IMR-90 (cell line): ENCODE measurements at regions not wholly inside any gene's neighbourhood (a gene's known extent, or its start where the extent isn't known, plus 50 kb on each side); places are given as distances from the start of the nearest gene placed in this dataset.
A peak's percentile ranks its signal among the peaks of the same experiment; 100 is the strongest.

Experiments used
- ATAC-seq: fragments of 200-7000 bp; cut with Tn5 transposase; 2 replicates; pipeline ENCODE4 v1.9.1; 2020; ENCODE audit warnings: low read depth, mild to moderate bottlenecking, moderate library complexity
- BruUV-seq: library from RNA; stranded (reverse); fragments of 400-500 nt; replicated peaks from 2 replicates; lab custom pipeline; 2021; lab: Mats Ljungman, UMichigan
- CTCF ChIA-PET: fragments of 300-600 bp; formaldehyde crosslinking; extraction: SDS; loops from one replicate; lab custom pipeline; 2021; ENCODE audit warnings: antibody characterized with exemption; lab: Yijun Ruan, JAX
- POLR2A ChIA-PET: fragments of 300-600 bp; sonication (Branson Sonifier 250); formaldehyde crosslinking; loops from one replicate; lab custom pipeline; 2022; ENCODE audit warnings: antibody characterized with exemption; ENCODE audit not compliant: unreplicated experiment; lab: Charles Lee
- DNase-seq: peaks from one replicate; pipeline ENCODE4 v3.0.0; 2013
- H2AFZ ChIP-seq: replicated peaks from 2 replicates; pipeline ENCODE3; 2013; ENCODE audit warnings: low read length, mild to moderate bottlenecking; ENCODE audit not compliant: poor library complexity
- H2AK5ac ChIP-seq: 2 replicates; pipeline ENCODE4 v1.6.1; 2013; ENCODE audit warnings: low read depth, low read length, inconsistent platforms
- H2AK9ac ChIP-seq: replicated peaks from 2 replicates; pipeline ENCODE3; 2013; ENCODE audit warnings: mild to moderate bottlenecking, low read depth, low read length, moderate library complexity; ENCODE audit not compliant: poor library complexity
- H2BK120ac ChIP-seq: 2 replicates; pipeline ENCODE4 v1.6.1; 2013; ENCODE audit warnings: low read depth, low read length, inconsistent platforms
- H2BK15ac ChIP-seq: 3 replicates; pipeline ENCODE4 v1.6.1; 2013; ENCODE audit warnings: low read depth, low read length, inconsistent platforms
- H2BK20ac ChIP-seq: 2 replicates; pipeline ENCODE4 v1.6.1; 2013; ENCODE audit warnings: low read depth, mild to moderate bottlenecking, inconsistent platforms, low read length, moderate library complexity
- H2BK5ac ChIP-seq: 2 replicates; pipeline ENCODE4 v1.6.1; 2013; ENCODE audit warnings: mild to moderate bottlenecking, low read depth, low read length, inconsistent platforms; ENCODE audit not compliant: poor library complexity, severe bottlenecking
- H3K14ac ChIP-seq: replicated peaks from 2 replicates; pipeline ENCODE4 v1.6.1; 2013; ENCODE audit warnings: low read depth, low read length, inconsistent platforms
- H3K18ac ChIP-seq: 2 replicates; pipeline ENCODE4 v1.6.1; 2013; ENCODE audit warnings: low read depth, low read length, control low read depth
- H3K23ac ChIP-seq: 2 replicates; pipeline ENCODE4 v1.6.1; 2013; ENCODE audit warnings: low read depth, low read length, inconsistent platforms
- H3K27ac ChIP-seq: 2 replicates; pipeline ENCODE4 v1.5.1; 2013; ENCODE audit warnings: mild to moderate bottlenecking, control low read depth, low read length; ENCODE audit not compliant: insufficient read depth
- H3K27me3 ChIP-seq: 2 replicates; pipeline ENCODE4 v1.6.1; 2013; ENCODE audit warnings: low read length; ENCODE audit not compliant: control insufficient read depth, insufficient read depth
- H3K36me3 ChIP-seq: 2 replicates; pipeline ENCODE4 v1.6.1; 2013; ENCODE audit warnings: low read length, mixed read lengths; ENCODE audit not compliant: control insufficient read depth, insufficient read depth
- H3K4ac ChIP-seq: 2 replicates; pipeline ENCODE4 v1.6.1; 2013; ENCODE audit warnings: low read depth, low read length, inconsistent platforms
- H3K4me1 ChIP-seq: 2 replicates; pipeline ENCODE4 v1.6.1; 2013; ENCODE audit warnings: low read length, mixed read lengths; ENCODE audit not compliant: control insufficient read depth, insufficient read depth
- H3K4me2 ChIP-seq: 2 replicates; pipeline ENCODE4 v1.6.1; 2013; ENCODE audit warnings: low read depth, mild to moderate bottlenecking, control low read depth, low read length, moderate library complexity
- H3K4me3 ChIP-seq: 2 replicates; pipeline ENCODE4 v1.5.1; 2013; ENCODE audit warnings: low read depth, mild to moderate bottlenecking, control low read depth, low read length, moderate library complexity; ENCODE audit not compliant: insufficient read depth
- H3K56ac ChIP-seq: 2 replicates; pipeline ENCODE4 v1.6.1; 2013; ENCODE audit warnings: low read length, inconsistent platforms; ENCODE audit not compliant: insufficient read depth; ENCODE audit errors: extremely low read depth
- H3K79me1 ChIP-seq, 2 experiments: 2 replicates each; pipeline ENCODE4 v1.6.1; 2013; ENCODE audit warnings: low read length in 2 of 2, inconsistent platforms in 1 of 2, low read depth in 1 of 2
- H3K9ac ChIP-seq: 2 replicates; pipeline ENCODE4 v1.6.1; 2013; ENCODE audit warnings: low read depth, low read length, control low read depth
- H3K9me1 ChIP-seq: 2 replicates; pipeline ENCODE4 v1.6.1; 2013; ENCODE audit warnings: low read length, inconsistent platforms; ENCODE audit not compliant: insufficient read depth
- H3K9me3 ChIP-seq: 2 replicates; pipeline ENCODE4 v1.6.1; 2013; ENCODE audit warnings: low read length; ENCODE audit not compliant: control insufficient read depth, insufficient read depth
- H4K20me1 ChIP-seq: 2 replicates; pipeline ENCODE4 v1.6.1; 2013; ENCODE audit warnings: low read length, inconsistent platforms; ENCODE audit not compliant: insufficient read depth
- H4K5ac ChIP-seq: 2 replicates; pipeline ENCODE4 v1.6.1; 2013; ENCODE audit warnings: mild to moderate bottlenecking, low read depth, low read length, control low read depth
- H4K8ac ChIP-seq, 2 experiments: 2 replicates each; pipeline ENCODE4 v1.6.1; 2013; ENCODE audit warnings: low read depth in 2 of 2, low read length in 2 of 2, control low read depth in 1 of 2, inconsistent platforms in 1 of 2
- H4K91ac ChIP-seq: 2 replicates; pipeline ENCODE4 v1.6.1; 2013; ENCODE audit warnings: low read depth, low read length, inconsistent platforms; ENCODE audit not compliant: insufficient read depth
- CHD1 ChIP-seq: IDR thresholded peaks from 2 replicates; pipeline ENCODE4 v1.6.1; 2012; ENCODE audit warnings: low read depth, low read length, improper control_type of control experiment
- FOS ChIP-seq: fragments of 150-350 bp; IDR thresholded peaks from 2 replicates; pipeline ENCODE4 v1.6.1; 2016; ENCODE audit warnings: low read depth, low read length
- MAZ ChIP-seq: IDR thresholded peaks from 2 replicates; pipeline ENCODE4 v1.6.1; 2012; ENCODE audit warnings: low read depth, mild to moderate bottlenecking, low read length, improper control_type of control experiment, moderate library complexity, borderline replicate concordance
- MXI1 ChIP-seq: IDR thresholded peaks from 2 replicates; pipeline ENCODE4 v1.6.1; 2012; ENCODE audit warnings: low read depth, mild to moderate bottlenecking, low read length, moderate library complexity, borderline replicate concordance
- SMC3 ChIP-seq: fragments of 150-350 bp; IDR thresholded peaks from 2 replicates; pipeline ENCODE4 v1.6.1; 2016; ENCODE audit warnings: low read depth, mild to moderate bottlenecking, antibody characterized with exemption, low read length, moderate library complexity
- WGBS, 2 experiments: methylation state at CpG; one replicate each; pipeline versions ENCODE4 v1.1.5 to v1.1.7; 2013; ENCODE audit warnings: missing lambda C conversion rate in 2 of 2; ENCODE audit not compliant: insufficient read length in 1 of 2; ENCODE audit errors: extremely low coverage in 2 of 2; 5-methylcytosine and 5-hydroxymethylcytosine counted together
- dilution Hi-C: fragments of 300-500 bp; cut with HindIII; formaldehyde crosslinking; loops from one replicate; pipeline ENCODE4 v1.14.3; 2018; ENCODE audit warnings: low sequenced_read_pairs; ENCODE audit not compliant: unreplicated experiment
- in situ Hi-C: fragments of 300-500 bp; cut with MboI; formaldehyde crosslinking; loops from 3 replicates; pipeline ENCODE4 v1.14.3; 2019; ENCODE audit warnings: low sequenced_read_pairs, inconsistent platforms, mixed read lengths
- intact Hi-C: fragments of 100-400 bp; cut with micrococcal nuclease; formaldehyde crosslinking; loops from 2 replicates; pipeline ENCODE4 v1.10.0; 2022
- TF ChIP-seq, protein P1 (sequence below): conservative IDR thresholded peaks from 2 replicates; pipeline ENCODE4 v1.5.1; 2012; ENCODE audit warnings: mild to moderate bottlenecking, low read depth, low read length, improper control_type of control experiment
- TF ChIP-seq, protein P2 (sequence below): fragments of 150-350 bp; IDR thresholded peaks from 2 replicates; pipeline ENCODE4 v1.6.1; 2017; ENCODE audit warnings: mild to moderate bottlenecking, antibody characterized with exemption, low read length, low read depth

DNA sequence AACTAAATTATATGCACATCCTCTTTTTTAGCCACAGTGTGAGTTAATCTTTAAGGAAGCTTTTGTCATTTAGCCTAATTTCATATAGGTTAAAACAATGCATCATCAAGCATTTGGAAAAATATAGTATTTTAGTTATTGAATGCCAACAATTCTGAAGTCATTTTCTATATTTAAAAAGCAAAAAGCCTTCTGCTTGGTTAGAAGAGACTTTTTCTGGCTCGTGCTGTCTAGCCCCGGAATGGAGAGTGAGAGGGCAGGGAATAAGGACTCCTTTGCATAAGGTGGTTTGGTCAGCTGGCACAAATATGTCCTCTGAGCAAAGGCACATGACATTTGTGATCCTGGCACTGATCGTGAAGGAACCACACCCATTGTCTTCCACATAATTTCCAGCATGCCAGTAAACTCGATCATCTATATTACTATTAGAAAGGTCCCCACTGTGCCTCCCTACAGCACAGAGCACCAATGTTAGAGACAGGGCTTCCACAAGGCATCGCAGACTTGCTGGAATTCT lies 393.7 kb upstream of the INTU start:
- BruUV-seq = no TSS peak
- H3K18ac ChIP-seq = peak overlapping the region; percentile 72; the same call in 1 of the 2 replicates
- H3K23ac ChIP-seq = no peak overlapping the region
- no peaks in the 10 kb centered on the region for H3K36me3 ChIP-seq
- H2BK15ac ChIP-seq = 0 out of 3 replicates have a peak overlapping the region, but pooled peaks have one; percentile 40
- ChIA-PET CTCF (no interaction called here), POLR2A (no interaction called here)
- no peaks in the 10 kb centered on the region for H3K27me3 ChIP-seq
- no peaks in the 10 kb centered on the region for H3K9me1 ChIP-seq
- dilution Hi-C loops = no loop called here
- intact Hi-C loops = no loop called here
- no peaks in the 10 kb centered on the region for H3K9me3 ChIP-seq
- no peak overlapping the region for H3K56ac ChIP-seq
- no peak overlapping the region for H3K14ac ChIP-seq
- no peaks in the 10 kb centered on the region for H4K20me1 ChIP-seq
- no peak overlapping the region for H3K9ac ChIP-seq
- no peak overlapping the region for H2BK120ac ChIP-seq
- H3K4ac ChIP-seq = no peak overlapping the region
- ATAC-seq (no peak), DNase-seq (no peak)
- H2BK5ac ChIP-seq = no peak overlapping the region
- H4K8ac ChIP-seq = no peak overlapping the region; a peak in 1 of 4 replicates
- H4K91ac ChIP-seq = no peak overlapping the region
- in situ Hi-C loops = no loop called here
- H2BK20ac ChIP-seq = no peak overlapping the region
- H3K4me2 ChIP-seq = no peak overlapping the region
- no CpG with 5 or more reads among the region's 5 CpGs for WGBS, 2 experiments
- H2AK9ac ChIP-seq = no peak overlapping the region
- TF ChIP-seq, protein P1, sequence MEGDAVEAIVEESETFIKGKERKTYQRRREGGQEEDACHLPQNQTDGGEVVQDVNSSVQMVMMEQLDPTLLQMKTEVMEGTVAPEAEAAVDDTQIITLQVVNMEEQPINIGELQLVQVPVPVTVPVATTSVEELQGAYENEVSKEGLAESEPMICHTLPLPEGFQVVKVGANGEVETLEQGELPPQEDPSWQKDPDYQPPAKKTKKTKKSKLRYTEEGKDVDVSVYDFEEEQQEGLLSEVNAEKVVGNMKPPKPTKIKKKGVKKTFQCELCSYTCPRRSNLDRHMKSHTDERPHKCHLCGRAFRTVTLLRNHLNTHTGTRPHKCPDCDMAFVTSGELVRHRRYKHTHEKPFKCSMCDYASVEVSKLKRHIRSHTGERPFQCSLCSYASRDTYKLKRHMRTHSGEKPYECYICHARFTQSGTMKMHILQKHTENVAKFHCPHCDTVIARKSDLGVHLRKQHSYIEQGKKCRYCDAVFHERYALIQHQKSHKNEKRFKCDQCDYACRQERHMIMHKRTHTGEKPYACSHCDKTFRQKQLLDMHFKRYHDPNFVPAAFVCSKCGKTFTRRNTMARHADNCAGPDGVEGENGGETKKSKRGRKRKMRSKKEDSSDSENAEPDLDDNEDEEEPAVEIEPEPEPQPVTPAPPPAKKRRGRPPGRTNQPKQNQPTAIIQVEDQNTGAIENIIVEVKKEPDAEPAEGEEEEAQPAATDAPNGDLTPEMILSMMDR = no peak
- no peak for TF ChIP-seq CHD1
- TF ChIP-seq FOS = no peak
- TF ChIP-seq MXI1 = no peak
- no peak for TF ChIP-seq SMC3
- no peak for TF ChIP-seq MAZ
- TF ChIP-seq, protein P2, sequence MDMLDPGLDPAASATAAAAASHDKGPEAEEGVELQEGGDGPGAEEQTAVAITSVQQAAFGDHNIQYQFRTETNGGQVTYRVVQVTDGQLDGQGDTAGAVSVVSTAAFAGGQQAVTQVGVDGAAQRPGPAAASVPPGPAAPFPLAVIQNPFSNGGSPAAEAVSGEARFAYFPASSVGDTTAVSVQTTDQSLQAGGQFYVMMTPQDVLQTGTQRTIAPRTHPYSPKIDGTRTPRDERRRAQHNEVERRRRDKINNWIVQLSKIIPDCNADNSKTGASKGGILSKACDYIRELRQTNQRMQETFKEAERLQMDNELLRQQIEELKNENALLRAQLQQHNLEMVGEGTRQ = no peak
- H3K4me3 ChIP-seq = no peak overlapping the region
- peak overlapping the region; percentile 9 for H2AFZ ChIP-seq
- H3K79me1 ChIP-seq = no peaks in the 10 kb centered on the region
- H3K27ac ChIP-seq = no peak overlapping the region
- H2AK5ac ChIP-seq = no peak overlapping the region
- no peaks in the 10 kb centered on the region for H3K4me1 ChIP-seq
- 0 out of 2 replicates have a peak overlapping the region, but pooled peaks have one; percentile 29 for H4K5ac ChIP-seq
